ENCODE measurements at regions not wholly inside any gene's neighbourhood (a gene's known extent, or its start where the extent isn't known, plus 50 kb on each side); places are given as distances from the start of the nearest gene placed in this dataset.

- DNase-seq (no peak), ATAC-seq (no peak)
- no peaks in the 10 kb centered on the region for H3K36me3 ChIP-seq
- no peak for TF ChIP-seq CTCF (IDR thresholded peaks at IDR 0.05)
- H3K9me3 ChIP-seq = peaks cover 0 to 24% (median 12%) of the 10 kb centered on the region in 11 donors
- H3K4me1 ChIP-seq = peaks cover 0 to 12% (median 7%) of the 10 kb centered on the region in 9 donors
- WGBS, 2 donors = 80 to 83% methylated on average over 19 of the region's 20 CpGs
- intact Hi-C loops (cut with DNase I) = loop anchor here in 1 of 10 donors (1.0 kb wide), 1 partner anchor 48 kb away; no protein-coding TSS in a partner anchor
- peaks cover 0 to 21% (median 0%) of the 10 kb centered on the region in 7 donors for H3K27me3 ChIP-seq
- no peak overlapping the region for H3K4me3 ChIP-seq
- H3K27ac ChIP-seq = no peak overlapping the region
Measured at GRCh38 chr7:420142-421093, 99.2 kb downstream of the PDGFA start.

- WGBS, 2 donors = 55 to 59% methylated on average over 55 to 57 of the region's 57 CpGs
- intact Hi-C loops (cut with DNase I) = loop anchor here in 1 of 10 donors (1.0 kb wide), 1 partner anchor 49 kb away; no protein-coding TSS in a partner anchor
- no peak for TF ChIP-seq CTCF (IDR thresholded peaks at IDR 0.05)
Measured at GRCh38 chr7:421136-421991, 98.3 kb downstream of the PDGFA start.

GRCh38 chr7:422191-422885, 97.3 kb downstream of the PDGFA start:
- intact Hi-C loops (cut with DNase I) = no loop called here
- no peak overlapping the region for H3K27ac ChIP-seq
- H3K36me3 ChIP-seq = no peaks in the 10 kb centered on the region
- H3K27me3 ChIP-seq = peaks cover 0 to 21% (median 0%) of the 10 kb centered on the region in 7 donors
- 91% methylated on average over 33 of the region's 33 CpGs for WGBS, 2 donors
- ATAC-seq (no peak), DNase-seq (no peak)
- H3K4me1 ChIP-seq = peaks cover 0 to 14% (median 8%) of the 10 kb centered on the region in 9 donors
- no peak for TF ChIP-seq CTCF (IDR thresholded peaks at IDR 0.05)
- no peak overlapping the region for H3K4me3 ChIP-seq
- peaks cover 0 to 16% (median 10%) of the 10 kb centered on the region in 11 donors for H3K9me3 ChIP-seq

More at GRCh38 chr7:421136-421991, 98.3 kb downstream of the PDGFA start:
- ATAC-seq = no peak
- Histone ChIP-seq H3K4me3 (no peak overlapping the region), H3K4me1 (peaks cover 0 to 14% (median 8%) of the 10 kb centered on the region in 9 donors), H3K27ac (no peak overlapping the region), H3K27me3 (peaks cover 0 to 21% (median 0%) of the 10 kb centered on the region in 7 donors), H3K9me3 (peaks cover 0 to 24% (median 12%) of the 10 kb centered on the region in 11 donors), H3K36me3 (no peaks in the 10 kb centered on the region)
- DNase-seq = no peak

All from heart right ventricle (tissue), 16 donors.